GM19238 (cell line): ENCODE measurements at regions not wholly inside any gene's neighbourhood (a gene's known extent, or its start where the extent isn't known, plus 50 kb on each side); places are given as distances from the start of the nearest gene placed in this dataset.

Experiments used
- DNase-seq: peaks from one replicate; pipeline ENCODE4 v3.0.0; 2011; ENCODE audit warnings: low spot score; ENCODE audit not compliant: insufficient read length

GRCh38 chr3:80233576-80233975 lies 465.8 kb upstream of the ROBO1 start:
- no peak for DNase-seq

- no peak for DNase-seq
These were observed 465.0 kb upstream of the ROBO1 start for GRCh38 chr3:80232760-80233159.

- no peak for DNase-seq
These were observed 463.2 kb upstream of the ROBO1 start for GRCh38 chr3:80230962-80231361.

GRCh38 chr3:80227216-80227615 lies 459.4 kb upstream of the ROBO1 start:
- no peak for DNase-seq

GRCh38 chr3:80215191-80215590 lies 447.4 kb upstream of the ROBO1 start:
- DNase-seq, result no peak

GRCh38 chr3:80213086-80213485 lies 445.3 kb upstream of the ROBO1 start:
- DNase-seq, result no peak

GRCh38 chr3:80192936-80193335 lies 425.1 kb upstream of the ROBO1 start:
- no peak for DNase-seq

- DNase-seq, result no peak
These were observed 422.3 kb upstream of the ROBO1 start for GRCh38 chr3:80190051-80190450.

- no peak for DNase-seq
These were observed 420.2 kb upstream of the ROBO1 start for GRCh38 chr3:80187981-80188380.

- DNase-seq, result no peak
These were observed 392.2 kb upstream of the ROBO1 start for GRCh38 chr3:80159990-80160506.

GRCh38 chr3:80158332-80158731 lies 390.5 kb upstream of the ROBO1 start:
- DNase-seq, result no peak

- DNase-seq, result no peak
These were observed 389.7 kb upstream of the ROBO1 start for GRCh38 chr3:80157546-80157945.

- DNase-seq, result no peak
These were observed 384.9 kb upstream of the ROBO1 start for GRCh38 chr3:80152692-80153091.

GRCh38 chr3:80142714-80143113 lies 374.9 kb upstream of the ROBO1 start:
- no peak for DNase-seq

GRCh38 chr3:80141557-80141956 lies 373.8 kb upstream of the ROBO1 start:
- DNase-seq, result no peak

GRCh38 chr3:80116281-80116680 lies 348.5 kb upstream of the ROBO1 start:
- DNase-seq, result no peak

GRCh38 chr3:80114694-80115093 lies 346.9 kb upstream of the ROBO1 start:
- DNase-seq, result no peak

- DNase-seq, result no peak
These were observed 345.5 kb upstream of the ROBO1 start for GRCh38 chr3:80113331-80113730.

GRCh38 chr3:80099559-80100066 lies 331.8 kb upstream of the ROBO1 start:
- DNase-seq, result no peak

GRCh38 chr3:80097674-80098073 lies 329.9 kb upstream of the ROBO1 start:
- DNase-seq, result no peak

GRCh38 chr3:80096909-80097308 lies 329.1 kb upstream of the ROBO1 start:
- DNase-seq, result no peak

GRCh38 chr3:80094589-80094988 lies 326.8 kb upstream of the ROBO1 start:
- DNase-seq, result no peak

- DNase-seq, result no peak
These were observed 320.0 kb upstream of the ROBO1 start for GRCh38 chr3:80087767-80088166.

- no peak for DNase-seq
These were observed 318.6 kb upstream of the ROBO1 start for GRCh38 chr3:80086426-80086825.
